GM23338 (cell line): ENCODE measurements at regions not wholly inside any gene's neighbourhood (a gene's known extent, or its start where the extent isn't known, plus 50 kb on each side); places are given as distances from the start of the nearest gene placed in this dataset.

Experiments used
- ATAC-seq: fragments of 200-7000 bp; cut with Tn5 transposase; 3 replicates; pipeline ENCODE4 v1.9.1; 2020
- DNase-seq: peaks from one replicate; pipeline ENCODE4 v3.0.0-alpha.2; 2015; ENCODE audit warnings: low spot score
- H2AFZ ChIP-seq: fragments of 200-600 bp; sonication (generic); 2 replicates; pipeline ENCODE4 v1.8.0; 2016; ENCODE audit warnings: antibody characterized with exemption, mild to moderate bottlenecking, moderate library complexity
- H3F3A ChIP-seq: fragments of 200-600 bp; sonication (generic); replicated peaks from 2 replicates; pipeline ENCODE4 v1.8.0; 2017; ENCODE audit warnings: antibody characterized with exemption, mixed run types, low read depth
- H3K27ac ChIP-seq: fragments of 200-600 bp; sonication (generic); 2 replicates; pipeline ENCODE4 v1.6.1; 2016; ENCODE audit warnings: low read depth
- H3K27me3 ChIP-seq: fragments of 200-600 bp; sonication (generic); 2 replicates; pipeline ENCODE4 v1.8.0; 2016; ENCODE audit warnings: mild to moderate bottlenecking, mixed run types, moderate library complexity; ENCODE audit not compliant: insufficient read depth
- H3K36me3 ChIP-seq: fragments of 200-600 bp; sonication (generic); 2 replicates; pipeline ENCODE4 v1.8.0; 2016; ENCODE audit warnings: mild to moderate bottlenecking; ENCODE audit not compliant: insufficient read depth
- H3K4me1 ChIP-seq: fragments of 200-600 bp; sonication (generic); 2 replicates; pipeline ENCODE4 v1.8.0; 2016; ENCODE audit warnings: mild to moderate bottlenecking, moderate library complexity; ENCODE audit not compliant: insufficient read depth
- H3K4me2 ChIP-seq: fragments of 200-600 bp; sonication (generic); 2 replicates; pipeline ENCODE4 v1.7.1; 2017; ENCODE audit warnings: mixed run types
- H3K4me3 ChIP-seq: fragments of 200-600 bp; sonication (generic); 2 replicates; pipeline ENCODE4 v1.6.1; 2016; ENCODE audit warnings: mixed run types
- H3K79me2 ChIP-seq: fragments of 200-600 bp; sonication (generic); replicated peaks from 2 replicates; pipeline ENCODE4 v1.8.0; 2017; ENCODE audit warnings: mild to moderate bottlenecking; ENCODE audit not compliant: insufficient read depth
- H3K9me2 ChIP-seq: fragments of 200-600 bp; sonication (generic); 2 replicates; pipeline ENCODE4 v1.8.0; 2017; ENCODE audit not compliant: insufficient read depth
- H4K20me1 ChIP-seq: fragments of 200-600 bp; sonication (generic); replicated peaks from 2 replicates; pipeline ENCODE4 v1.8.0; 2017; ENCODE audit warnings: mild to moderate bottlenecking; ENCODE audit not compliant: insufficient read depth
- H3K27ac Mint-ChIP-seq: 2 replicates; pipeline ENCODE4 v1.8.0; 2020; ENCODE audit warnings: inconsistent platforms, mild to moderate bottlenecking, moderate library complexity, mixed read lengths
- H3K27me3 Mint-ChIP-seq: 3 replicates; pipeline ENCODE4 v1.8.0; 2022; ENCODE audit warnings: low read depth, mild to moderate bottlenecking, moderate library complexity, mixed read lengths, inconsistent platforms; ENCODE audit not compliant: insufficient read depth, poor library complexity
- H3K36me3 Mint-ChIP-seq: 3 replicates; pipeline ENCODE4 v1.8.0; 2021; ENCODE audit warnings: low read depth, mild to moderate bottlenecking, inconsistent platforms, moderate library complexity, mixed read lengths
- H3K4me1 Mint-ChIP-seq: 3 replicates; pipeline ENCODE4 v1.8.0; 2020; ENCODE audit warnings: mild to moderate bottlenecking, inconsistent platforms, mixed read lengths
- H3K4me3 Mint-ChIP-seq: 3 replicates; pipeline ENCODE4 v1.8.0; 2021; ENCODE audit warnings: moderate library complexity, mild to moderate bottlenecking, inconsistent platforms, mixed read lengths
- H3K9me3 Mint-ChIP-seq: 3 replicates; pipeline ENCODE4 v1.8.0; 2020; ENCODE audit warnings: moderate library complexity, mild to moderate bottlenecking, inconsistent platforms, mixed read lengths
- CREB1 ChIP-seq: fragments of 250-450 bp; sonication (Bioruptor Pico); IDR thresholded peaks from 2 replicates; pipeline ENCODE4 v1.5.0; 2020; ENCODE audit warnings: low read depth, mild to moderate bottlenecking, moderate library complexity
- EZH2 ChIP-seq: fragments of 200-600 bp; sonication (generic); IDR thresholded peaks from one replicate; pipeline ENCODE4 v1.8.0; 2017; ENCODE audit warnings: antibody characterized with exemption, mild to moderate bottlenecking, low read depth; ENCODE audit not compliant: unreplicated experiment
- EZH2phosphoT487 ChIP-seq: fragments of 200-600 bp; sonication (generic); IDR thresholded peaks from one replicate; pipeline ENCODE4 v1.8.1; 2018; ENCODE audit warnings: antibody characterized with exemption; ENCODE audit not compliant: unreplicated experiment
- JUNB ChIP-seq: IDR thresholded peaks from one replicate; pipeline ENCODE4 v1.6.1; 2016; ENCODE audit warnings: antibody characterized with exemption; ENCODE audit not compliant: unreplicated experiment
- NANOG ChIP-seq: IDR thresholded peaks from 2 replicates; pipeline ENCODE4 v1.6.1; 2016; ENCODE audit warnings: antibody characterized with exemption, borderline replicate concordance
- POLR2AphosphoS5 ChIP-seq: IDR thresholded peaks from 2 replicates; pipeline ENCODE4 v1.6.1; 2016; ENCODE audit warnings: antibody characterized with exemption, low read depth
- STAT1 ChIP-seq: IDR thresholded peaks from one replicate; pipeline ENCODE4 v1.6.1; 2016; ENCODE audit warnings: antibody characterized with exemption; ENCODE audit not compliant: unreplicated experiment
- ZNF114 ChIP-seq: fragments of 250-450 bp; sonication (Bioruptor Pico); IDR thresholded peaks from 2 replicates; pipeline ENCODE4 v1.5.0; 2020; ENCODE audit warnings: mild to moderate bottlenecking, moderate library complexity
- ZNF331 ChIP-seq: fragments of 250-450 bp; sonication (Bioruptor Pico); IDR thresholded peaks from 2 replicates; pipeline ENCODE4 v1.5.0; 2020; ENCODE audit warnings: low read depth, mild to moderate bottlenecking, moderate library complexity
- TF ChIP-seq, protein P1 (sequence below), 2 experiments: fragments of 200-600 bp in 1 of 2; sonication (generic) in 1 of 2; conservative IDR thresholded peaks; 2 replicates each; pipeline versions ENCODE4 v1.5.1 to v1.6.1; 2016 to 2017; ENCODE audit warnings: antibody characterized with exemption in 2 of 2, low read depth in 2 of 2, mild to moderate bottlenecking in 2 of 2, moderate library complexity in 1 of 2
- TF ChIP-seq, protein P2 (sequence below): IDR thresholded peaks from 2 replicates; pipeline ENCODE4 v1.6.1; 2016; ENCODE audit warnings: antibody characterized with exemption
- TF ChIP-seq, protein P3 (sequence below): fragments of 250-450 bp; sonication (Bioruptor Pico); IDR thresholded peaks from 2 replicates; pipeline ENCODE4 v1.5.0; 2020; ENCODE audit warnings: mild to moderate bottlenecking, moderate library complexity

DNA sequence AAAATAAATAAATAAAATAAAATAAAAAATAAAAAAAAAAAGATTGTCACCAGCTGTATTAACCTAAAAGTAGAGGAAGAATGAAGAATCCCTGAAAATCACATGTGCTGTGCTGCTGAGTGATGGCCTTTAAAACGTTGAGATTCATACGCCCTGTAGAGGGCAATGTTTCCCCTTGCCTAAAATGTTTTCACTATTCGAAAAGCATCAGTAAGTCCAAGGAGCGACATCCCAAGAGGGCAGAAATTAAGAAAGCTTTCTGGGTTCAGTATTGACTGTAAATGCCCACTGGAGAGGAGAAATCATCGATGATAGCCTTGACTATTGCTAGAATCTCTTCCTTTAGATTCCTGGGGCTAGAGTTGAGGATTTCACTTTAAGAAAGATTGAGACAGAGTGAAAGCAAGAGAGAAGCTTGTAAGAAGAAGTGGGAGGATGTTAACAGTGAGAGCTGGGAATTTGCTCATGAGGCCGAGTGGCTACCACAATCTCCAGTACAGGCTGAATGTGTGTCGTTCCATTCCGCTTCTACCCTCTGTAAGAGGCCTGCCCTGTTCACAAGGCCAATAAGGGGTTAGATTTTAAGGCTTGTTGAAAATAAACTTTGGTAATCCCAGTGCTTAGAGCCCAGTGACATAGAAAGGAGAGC lies 170.8 kb upstream of the FAM20A start:
- Mint-ChIP-seq H3K27me3 (peaks cover 9% of the 10 kb centered on the region), H3K27ac (no peak overlapping the region), H3K9me3 (peaks cover 21% of the 10 kb centered on the region), H3K36me3 (peaks cover 8% of the 10 kb centered on the region), H3K4me3 (no peak overlapping the region), H3K4me1 (no peaks in the 10 kb centered on the region)
- no peaks in the 10 kb centered on the region for H3K36me3 ChIP-seq
- H3K4me2 ChIP-seq, result no peak overlapping the region
- no peak for TF ChIP-seq ZNF114
- TF ChIP-seq, protein P1, sequence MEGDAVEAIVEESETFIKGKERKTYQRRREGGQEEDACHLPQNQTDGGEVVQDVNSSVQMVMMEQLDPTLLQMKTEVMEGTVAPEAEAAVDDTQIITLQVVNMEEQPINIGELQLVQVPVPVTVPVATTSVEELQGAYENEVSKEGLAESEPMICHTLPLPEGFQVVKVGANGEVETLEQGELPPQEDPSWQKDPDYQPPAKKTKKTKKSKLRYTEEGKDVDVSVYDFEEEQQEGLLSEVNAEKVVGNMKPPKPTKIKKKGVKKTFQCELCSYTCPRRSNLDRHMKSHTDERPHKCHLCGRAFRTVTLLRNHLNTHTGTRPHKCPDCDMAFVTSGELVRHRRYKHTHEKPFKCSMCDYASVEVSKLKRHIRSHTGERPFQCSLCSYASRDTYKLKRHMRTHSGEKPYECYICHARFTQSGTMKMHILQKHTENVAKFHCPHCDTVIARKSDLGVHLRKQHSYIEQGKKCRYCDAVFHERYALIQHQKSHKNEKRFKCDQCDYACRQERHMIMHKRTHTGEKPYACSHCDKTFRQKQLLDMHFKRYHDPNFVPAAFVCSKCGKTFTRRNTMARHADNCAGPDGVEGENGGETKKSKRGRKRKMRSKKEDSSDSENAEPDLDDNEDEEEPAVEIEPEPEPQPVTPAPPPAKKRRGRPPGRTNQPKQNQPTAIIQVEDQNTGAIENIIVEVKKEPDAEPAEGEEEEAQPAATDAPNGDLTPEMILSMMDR (conservative IDR thresholded peaks at IDR 0.05; ENCODE audit: low read depth in 2 of 2), result peak; percentile 73 to 84
- ATAC-seq, result peak; percentile 77
- H3K79me2 ChIP-seq, result no peaks in the 10 kb centered on the region
- peak; percentile 77 for DNase-seq
- peak overlapping the region; percentile 40; the same call in 1 of the 2 replicates for H2AFZ ChIP-seq
- no peaks in the 10 kb centered on the region for H4K20me1 ChIP-seq
- no peaks in the 10 kb centered on the region for H3K27me3 ChIP-seq
- no peaks in the 10 kb centered on the region for H3K4me1 ChIP-seq
- H3K9me2 ChIP-seq, result no peaks in the 10 kb centered on the region
- no peaks in the 10 kb centered on the region for H3F3A ChIP-seq
- no peak overlapping the region for H3K4me3 ChIP-seq
- H3K27ac ChIP-seq, result no peak overlapping the region

DNA sequence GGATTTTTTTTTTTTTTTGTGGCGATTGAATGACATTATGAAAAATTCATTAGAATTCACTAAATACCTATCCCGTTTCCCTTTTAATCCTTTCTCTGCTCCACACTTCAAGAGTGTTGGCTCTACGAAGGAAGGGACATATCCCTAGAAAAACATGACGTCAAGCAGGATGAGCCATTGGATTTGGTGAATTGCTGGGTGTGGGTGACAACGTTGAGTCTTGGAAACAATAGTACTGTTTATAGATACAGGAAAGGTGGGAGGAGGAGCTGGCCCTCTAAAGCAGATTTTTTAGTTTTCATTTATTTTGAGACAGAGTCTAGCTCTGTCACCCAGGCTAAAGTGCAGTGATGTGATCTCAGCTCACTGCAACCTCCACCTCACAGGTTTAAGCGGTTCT lies 167.6 kb upstream of the FAM20A start:
- H3K4me2 ChIP-seq, result no peak overlapping the region
- H3F3A ChIP-seq, result no peaks in the 10 kb centered on the region
- H4K20me1 ChIP-seq, result no peaks in the 10 kb centered on the region
- TF ChIP-seq POLR2AphosphoS5, result no peak
- no peak for TF ChIP-seq NANOG
- TF ChIP-seq STAT1, result no peak
- TF ChIP-seq EZH2, result no peak
- TF ChIP-seq EZH2phosphoT487, result no peak
- TF ChIP-seq, protein P2, sequence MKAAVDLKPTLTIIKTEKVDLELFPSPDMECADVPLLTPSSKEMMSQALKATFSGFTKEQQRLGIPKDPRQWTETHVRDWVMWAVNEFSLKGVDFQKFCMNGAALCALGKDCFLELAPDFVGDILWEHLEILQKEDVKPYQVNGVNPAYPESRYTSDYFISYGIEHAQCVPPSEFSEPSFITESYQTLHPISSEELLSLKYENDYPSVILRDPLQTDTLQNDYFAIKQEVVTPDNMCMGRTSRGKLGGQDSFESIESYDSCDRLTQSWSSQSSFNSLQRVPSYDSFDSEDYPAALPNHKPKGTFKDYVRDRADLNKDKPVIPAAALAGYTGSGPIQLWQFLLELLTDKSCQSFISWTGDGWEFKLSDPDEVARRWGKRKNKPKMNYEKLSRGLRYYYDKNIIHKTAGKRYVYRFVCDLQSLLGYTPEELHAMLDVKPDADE, result no peak
- TF ChIP-seq CREB1 (CRISPR knock-in tag), result no peak
- TF ChIP-seq ZNF331 (CRISPR knock-in tag), result no peak
- TF ChIP-seq, protein P3, sequence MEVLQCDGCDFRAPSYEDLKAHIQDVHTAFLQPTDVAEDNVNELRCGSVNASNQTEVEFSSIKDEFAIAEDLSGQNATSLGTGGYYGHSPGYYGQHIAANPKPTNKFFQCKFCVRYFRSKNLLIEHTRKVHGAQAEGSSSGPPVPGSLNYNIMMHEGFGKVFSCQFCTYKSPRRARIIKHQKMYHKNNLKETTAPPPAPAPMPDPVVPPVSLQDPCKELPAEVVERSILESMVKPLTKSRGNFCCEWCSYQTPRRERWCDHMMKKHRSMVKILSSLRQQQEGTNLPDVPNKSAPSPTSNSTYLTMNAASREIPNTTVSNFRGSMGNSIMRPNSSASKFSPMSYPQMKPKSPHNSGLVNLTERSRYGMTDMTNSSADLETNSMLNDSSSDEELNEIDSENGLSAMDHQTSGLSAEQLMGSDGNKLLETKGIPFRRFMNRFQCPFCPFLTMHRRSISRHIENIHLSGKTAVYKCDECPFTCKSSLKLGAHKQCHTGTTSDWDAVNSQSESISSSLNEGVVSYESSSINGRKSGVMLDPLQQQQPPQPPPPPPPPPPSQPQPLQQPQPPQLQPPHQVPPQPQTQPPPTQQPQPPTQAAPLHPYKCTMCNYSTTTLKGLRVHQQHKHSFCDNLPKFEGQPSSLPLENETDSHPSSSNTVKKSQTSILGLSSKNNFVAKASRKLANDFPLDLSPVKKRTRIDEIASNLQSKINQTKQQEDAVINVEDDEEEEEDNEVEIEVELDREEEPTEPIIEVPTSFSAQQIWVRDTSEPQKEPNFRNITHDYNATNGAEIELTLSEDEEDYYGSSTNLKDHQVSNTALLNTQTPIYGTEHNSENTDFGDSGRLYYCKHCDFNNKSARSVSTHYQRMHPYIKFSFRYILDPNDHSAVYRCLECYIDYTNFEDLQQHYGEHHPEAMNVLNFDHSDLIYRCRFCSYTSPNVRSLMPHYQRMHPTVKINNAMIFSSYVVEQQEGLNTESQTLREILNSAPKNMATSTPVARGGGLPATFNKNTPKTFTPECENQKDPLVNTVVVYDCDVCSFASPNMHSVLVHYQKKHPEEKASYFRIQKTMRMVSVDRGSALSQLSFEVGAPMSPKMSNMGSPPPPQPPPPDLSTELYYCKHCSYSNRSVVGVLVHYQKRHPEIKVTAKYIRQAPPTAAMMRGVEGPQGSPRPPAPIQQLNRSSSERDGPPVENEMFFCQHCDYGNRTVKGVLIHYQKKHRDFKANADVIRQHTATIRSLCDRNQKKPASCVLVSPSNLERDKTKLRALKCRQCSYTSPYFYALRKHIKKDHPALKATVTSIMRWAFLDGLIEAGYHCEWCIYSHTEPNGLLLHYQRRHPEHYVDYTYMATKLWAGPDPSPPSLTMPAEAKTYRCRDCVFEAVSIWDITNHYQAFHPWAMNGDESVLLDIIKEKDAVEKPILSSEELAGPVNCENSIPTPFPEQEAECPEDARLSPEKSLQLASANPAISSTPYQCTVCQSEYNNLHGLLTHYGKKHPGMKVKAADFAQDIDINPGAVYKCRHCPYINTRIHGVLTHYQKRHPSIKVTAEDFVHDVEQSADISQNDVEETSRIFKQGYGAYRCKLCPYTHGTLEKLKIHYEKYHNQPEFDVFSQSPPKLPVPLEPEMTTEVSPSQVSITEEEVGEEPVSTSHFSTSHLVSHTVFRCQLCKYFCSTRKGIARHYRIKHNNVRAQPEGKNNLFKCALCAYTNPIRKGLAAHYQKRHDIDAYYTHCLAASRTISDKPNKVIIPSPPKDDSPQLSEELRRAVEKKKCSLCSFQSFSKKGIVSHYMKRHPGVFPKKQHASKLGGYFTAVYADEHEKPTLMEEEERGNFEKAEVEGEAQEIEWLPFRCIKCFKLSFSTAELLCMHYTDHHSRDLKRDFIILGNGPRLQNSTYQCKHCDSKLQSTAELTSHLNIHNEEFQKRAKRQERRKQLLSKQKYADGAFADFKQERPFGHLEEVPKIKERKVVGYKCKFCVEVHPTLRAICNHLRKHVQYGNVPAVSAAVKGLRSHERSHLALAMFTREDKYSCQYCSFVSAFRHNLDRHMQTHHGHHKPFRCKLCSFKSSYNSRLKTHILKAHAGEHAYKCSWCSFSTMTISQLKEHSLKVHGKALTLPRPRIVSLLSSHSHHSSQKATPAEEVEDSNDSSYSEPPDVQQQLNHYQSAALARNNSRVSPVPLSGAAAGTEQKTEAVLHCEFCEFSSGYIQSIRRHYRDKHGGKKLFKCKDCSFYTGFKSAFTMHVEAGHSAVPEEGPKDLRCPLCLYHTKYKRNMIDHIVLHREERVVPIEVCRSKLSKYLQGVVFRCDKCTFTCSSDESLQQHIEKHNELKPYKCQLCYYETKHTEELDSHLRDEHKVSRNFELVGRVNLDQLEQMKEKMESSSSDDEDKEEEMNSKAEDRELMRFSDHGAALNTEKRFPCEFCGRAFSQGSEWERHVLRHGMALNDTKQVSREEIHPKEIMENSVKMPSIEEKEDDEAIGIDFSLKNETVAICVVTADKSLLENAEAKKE (CRISPR knock-in tag), result no peak
- no peak for TF ChIP-seq JUNB
- peaks cover 10% of the 10 kb centered on the region; the same call in 2 of the 3 replicates for H3K9me3 Mint-ChIP-seq
- H2AFZ ChIP-seq, result no peak overlapping the region
- H3K27me3 Mint-ChIP-seq, result peaks cover 9% of the 10 kb centered on the region
- H3K27ac ChIP-seq, result no peak overlapping the region
- no peaks in the 10 kb centered on the region for H3K4me1 ChIP-seq
- H3K4me3 ChIP-seq, result no peak overlapping the region
- DNase-seq (no peak), ATAC-seq (no peak)
- no peaks in the 10 kb centered on the region for H3K9me2 ChIP-seq
- peaks cover 2% of the 10 kb centered on the region; the same call in 1 of the 3 replicates for H3K36me3 Mint-ChIP-seq
- no peak overlapping the region for H3K27ac Mint-ChIP-seq
- no peaks in the 10 kb centered on the region for H3K4me1 Mint-ChIP-seq
- no peaks in the 10 kb centered on the region for H3K27me3 ChIP-seq
- H3K4me3 Mint-ChIP-seq, result no peak overlapping the region
- H3K36me3 ChIP-seq, result no peaks in the 10 kb centered on the region
- H3K79me2 ChIP-seq, result no peaks in the 10 kb centered on the region
